Stimulated activated CD8-positive, alpha-beta memory T cell treated with anti-CD3 and anti-CD28 coated beads, Interleukin-15, amount 100 ng/mL, for 24 hours (primary cell): ENCODE measurements at regions not wholly inside any gene's neighbourhood (a gene's known extent, or its start where the extent isn't known, plus 50 kb on each side); places are given as distances from the start of the nearest gene placed in this dataset.

Experiments used
- DNase-seq: peaks from one replicate; pipeline ENCODE4 v3.0.0-alpha.2; 2020; ENCODE audit warnings: low read depth

GRCh38 chr12:34396006-34396860, 373.9 kb downstream of the ALG10 start:
- no peak for DNase-seq

GRCh38 chr12:34396861-34397590, 374.7 kb downstream of the ALG10 start:
- DNase-seq = no peak

GRCh38 chr12:34397591-34398365, 375.5 kb downstream of the ALG10 start:
- no peak for DNase-seq

- no peak for DNase-seq
These were observed 376.0 kb downstream of the ALG10 start for GRCh38 chr12:34398366-34398705.

GRCh38 chr12:34398706-34399630, 376.7 kb downstream of the ALG10 start:
- no peak for DNase-seq

- no peak for DNase-seq
These were observed 377.5 kb downstream of the ALG10 start for GRCh38 chr12:34399631-34400410.

- DNase-seq = no peak
These were observed 378.1 kb downstream of the ALG10 start for GRCh38 chr12:34400411-34400881.

GRCh38 chr12:34400986-34401658, 378.8 kb downstream of the ALG10 start:
- no peak for DNase-seq

GRCh38 chr12:34401659-34402227, 379.4 kb downstream of the ALG10 start:
- DNase-seq = no peak

GRCh38 chr12:34402228-34402898, 380.1 kb downstream of the ALG10 start:
- no peak for DNase-seq

- DNase-seq = no peak
These were observed 380.8 kb downstream of the ALG10 start for GRCh38 chr12:34402899-34403705.

- no peak for DNase-seq
These were observed 381.5 kb downstream of the ALG10 start for GRCh38 chr12:34403706-34404376.

GRCh38 chr12:34404377-34405285, 382.3 kb downstream of the ALG10 start:
- DNase-seq = no peak

- DNase-seq = no peak
These were observed 383.3 kb downstream of the ALG10 start for GRCh38 chr12:34405286-34406227.

- no peak for DNase-seq
These were observed 384.1 kb downstream of the ALG10 start for GRCh38 chr12:34406228-34406995.
